SK-N-SH (cell line): ENCODE measurements at regions not wholly inside any gene's neighbourhood (a gene's known extent, or its start where the extent isn't known, plus 50 kb on each side); places are given as distances from the start of the nearest gene placed in this dataset.

Source experiments
- CTCF ChIA-PET: fragments of 300-600, 350-600 bp; formaldehyde crosslinking; extraction: SDS; loops from one replicate; lab custom pipeline; 2021; lab: Yijun Ruan, JAX
- POLR2A ChIA-PET: fragments of 350-600 bp; sonication (Branson Sonifier 250); formaldehyde crosslinking; extraction: SDS; loops from one replicate; lab custom pipeline; 2020; ENCODE audit warnings: antibody characterized with exemption, inconsistent platforms; lab: Yijun Ruan, JAX
- DNase-seq: peaks from one replicate; pipeline ENCODE4 v3.0.0; 2012
- H2AFZ ChIP-seq: fragments of 200-600 bp; sonication (generic); 2 replicates; pipeline ENCODE4 v1.8.1; 2016; ENCODE audit warnings: antibody characterized with exemption, mild to moderate bottlenecking, low read depth
- H3F3A ChIP-seq: fragments of 200-600 bp; sonication (generic); replicated peaks from 2 replicates; pipeline ENCODE3; 2016; ENCODE audit warnings: antibody characterized with exemption, mild to moderate bottlenecking; ENCODE audit not compliant: insufficient read depth
- H3K27ac ChIP-seq, 2 experiments: fragments of 200-500 bp in 1 of 2; fragments of 200-600 bp in 1 of 2; sonication (Bioruptor generic) in 1 of 2; sonication (generic), shearing (Covaris generic) in 1 of 2; 2 replicates each; pipeline versions ENCODE4 v1.5.1 to v1.6.1; 2014 to 2016; ENCODE audit warnings: low read depth in 2 of 2, inconsistent platforms in 1 of 2, low read length in 1 of 2, mild to moderate bottlenecking in 1 of 2, mixed read lengths in 1 of 2
- H3K27me3 ChIP-seq: fragments of 200-600 bp; sonication (generic), shearing (Covaris generic); 2 replicates; pipeline ENCODE4 v1.6.1; 2016; ENCODE audit warnings: mixed run types; ENCODE audit not compliant: insufficient read depth
- H3K36me3 ChIP-seq, 2 experiments: fragments of 200-500 bp in 1 of 2; fragments of 200-600 bp in 1 of 2; sonication (Bioruptor generic) in 1 of 2; sonication (generic) in 1 of 2; replicated peaks in 1 of 2; 2 replicates each; pipeline versions ENCODE3 to v1.5.1; 2014 to 2016; ENCODE audit warnings: low read length in 1 of 2, mild to moderate bottlenecking in 1 of 2; ENCODE audit not compliant: insufficient read depth in 2 of 2, control insufficient read depth in 1 of 2
- H3K4me1 ChIP-seq, 2 experiments: fragments of 200-500 bp in 1 of 2; fragments of 200-600 bp in 1 of 2; sonication (Bioruptor generic) in 1 of 2; sonication (generic), shearing (Covaris generic) in 1 of 2; 2 replicates each; pipeline versions ENCODE4 v1.5.1 to v1.6.1; 2014 to 2016; ENCODE audit warnings: low read depth in 1 of 2, low read length in 1 of 2, mixed run types in 1 of 2; ENCODE audit not compliant: insufficient read depth in 2 of 2, control insufficient read depth in 1 of 2
- H3K4me2 ChIP-seq: fragments of 200-600 bp; sonication (generic), shearing (Covaris generic); 2 replicates; pipeline ENCODE4 v1.6.1; 2017; ENCODE audit warnings: mixed run types
- H3K4me3 ChIP-seq, 2 experiments: fragments of 200-500 bp in 1 of 2; fragments of 200-600 bp in 1 of 2; sonication (Bioruptor generic) in 1 of 2; sonication (generic), shearing (Covaris generic) in 1 of 2; 2 replicates each; pipeline versions ENCODE4 v1.5.1 to v1.8.1; 2014 to 2016; ENCODE audit warnings: low read depth in 2 of 2, inconsistent platforms in 1 of 2, low read length in 1 of 2, mild to moderate bottlenecking in 1 of 2, mixed read lengths in 1 of 2, moderate library complexity in 1 of 2
- H3K79me2 ChIP-seq: fragments of 200-600 bp; sonication (generic); 2 replicates; pipeline ENCODE4 v1.8.1; 2017; ENCODE audit warnings: mild to moderate bottlenecking; ENCODE audit not compliant: insufficient read depth
- H3K9ac ChIP-seq: fragments of 200-600 bp; sonication (generic); 2 replicates; pipeline ENCODE4 v1.6.1; 2017; ENCODE audit warnings: mixed run types
- H3K9me2 ChIP-seq: fragments of 200-600 bp; sonication (generic); 2 replicates; pipeline ENCODE4 v1.6.1; 2017; ENCODE audit warnings: mixed run types
- H3K9me3 ChIP-seq: fragments of 200-600 bp; sonication (generic); 2 replicates; pipeline ENCODE4 v1.6.1; 2017; ENCODE audit warnings: mixed run types, mild to moderate bottlenecking, moderate library complexity
- H4K20me1 ChIP-seq: fragments of 200-600 bp; sonication (generic); 2 replicates; pipeline ENCODE4 v1.6.1; 2017; ENCODE audit warnings: mild to moderate bottlenecking, mixed run types; ENCODE audit not compliant: insufficient read depth
- CTCF ChIP-seq: fragments of 200-600 bp; sonication (generic); IDR thresholded peaks from 2 replicates; pipeline ENCODE4 v1.6.1; 2017; ENCODE audit warnings: antibody characterized with exemption, mild to moderate bottlenecking, moderate library complexity
- ELF1 ChIP-seq: IDR thresholded peaks from 2 replicates; pipeline ENCODE4 v1.4.0; 2012
- EP300 ChIP-seq, 2 experiments: IDR thresholded peaks; 2 replicates each; pipeline versions ENCODE4 v1.4.0 to v1.6.1; 2012; ENCODE audit warnings: borderline replicate concordance in 1 of 2, low read depth in 1 of 2, low read length in 1 of 2
- EZH2phosphoT487 ChIP-seq: fragments of 200-600 bp; sonication (generic); IDR thresholded peaks from 2 replicates; pipeline ENCODE4 v1.6.1; 2017; ENCODE audit warnings: low read depth, mixed run types, mild to moderate bottlenecking, antibody characterized with exemption, moderate library complexity, borderline replicate concordance
- GABPA ChIP-seq: IDR thresholded peaks from 2 replicates; pipeline ENCODE4 v1.4.0; 2012; ENCODE audit warnings: low read depth, mild to moderate bottlenecking
- GATA2 ChIP-seq: sonication (generic); formaldehyde crosslinking; IDR thresholded peaks from 2 replicates; pipeline ENCODE4 v1.5.0; 2020; ENCODE audit warnings: mild to moderate bottlenecking, missing genetic modification reagents
- IRF3 ChIP-seq: fragments of 150-350 bp; IDR thresholded peaks from 2 replicates; pipeline ENCODE4 v1.6.1; 2016; ENCODE audit warnings: mild to moderate bottlenecking, low read depth, low read length
- JUND ChIP-seq: IDR thresholded peaks from 2 replicates; pipeline ENCODE4 v1.4.0; 2012
- MAX ChIP-seq: IDR thresholded peaks from 2 replicates; pipeline ENCODE4 v1.4.0; 2012; ENCODE audit warnings: low read depth
- MEF2A ChIP-seq: IDR thresholded peaks from 2 replicates; pipeline ENCODE4 v1.4.0; 2012; ENCODE audit warnings: low read depth, borderline replicate concordance
- NFIC ChIP-seq: IDR thresholded peaks from 2 replicates; pipeline ENCODE4 v1.4.0; 2012; ENCODE audit warnings: borderline replicate concordance
- NRF1 ChIP-seq: IDR thresholded peaks from 2 replicates; pipeline ENCODE4 v1.6.1; 2012; ENCODE audit warnings: low read depth, mild to moderate bottlenecking, low read length
- RCOR1 ChIP-seq: fragments of 150-350 bp; IDR thresholded peaks from 2 replicates; pipeline ENCODE4 v1.6.1; 2017; ENCODE audit warnings: antibody characterized with exemption, low read length
- RFX5 ChIP-seq: IDR thresholded peaks from 2 replicates; pipeline ENCODE4 v1.6.1; 2012; ENCODE audit warnings: mild to moderate bottlenecking, improper control_type of control experiment, low read length
- RXRA ChIP-seq: IDR thresholded peaks from 2 replicates; pipeline ENCODE4 v1.4.0; 2012; ENCODE audit warnings: low read depth, mild to moderate bottlenecking, borderline replicate concordance
- SMC3 ChIP-seq: IDR thresholded peaks from 2 replicates; pipeline ENCODE4 v1.6.1; 2012; ENCODE audit warnings: low read depth, low read length, improper control_type of control experiment
- TAF1 ChIP-seq: IDR thresholded peaks from 2 replicates; pipeline ENCODE4 v1.6.1; 2012; ENCODE audit warnings: low read depth, mild to moderate bottlenecking, low read length, moderate library complexity, borderline replicate concordance
- TEAD4 ChIP-seq: IDR thresholded peaks from 2 replicates; pipeline ENCODE4 v1.4.0; 2012; ENCODE audit warnings: mild to moderate bottlenecking, borderline replicate concordance; ENCODE audit not compliant: insufficient read depth
- USF1 ChIP-seq: IDR thresholded peaks from 2 replicates; pipeline ENCODE4 v1.4.0; 2012; ENCODE audit warnings: low read depth, borderline replicate concordance
- WGBS: methylation state at CpG from one replicate; pipeline ENCODE4 v1.1.6; 2017; ENCODE audit warnings: low lambda C conversion rate; 5-methylcytosine and 5-hydroxymethylcytosine counted together

- POLR2A ChIA-PET = no interaction called here
- H3K79me2 ChIP-seq = no peaks in the 10 kb centered on the region
- DNase-seq = no peak
- H3K4me1 ChIP-seq = no peaks in the 10 kb centered on the region; a peak in 1 of 4 replicates
- H3K27ac ChIP-seq = no peak overlapping the region
- H2AFZ ChIP-seq = no peak overlapping the region
- no peaks in the 10 kb centered on the region for H3K27me3 ChIP-seq
- H3K4me3 ChIP-seq = no peak overlapping the region
- CTCF ChIA-PET = no interaction called here
- H3K9me2 ChIP-seq = no peaks in the 10 kb centered on the region
- TF ChIP-seq USF1 = no peak
- no peak for TF ChIP-seq CTCF
- TF ChIP-seq EZH2phosphoT487 = no peak
- TF ChIP-seq NRF1 = no peak
- no peak for TF ChIP-seq JUND
- no peak for TF ChIP-seq NFIC
- no peak for TF ChIP-seq ELF1
- TF ChIP-seq RCOR1 = no peak
- no peak for TF ChIP-seq IRF3
- no peak for TF ChIP-seq TAF1
- no peak for TF ChIP-seq RXRA
- no peak for TF ChIP-seq GATA2 (CRISPR knock-in tag)
- no peak for TF ChIP-seq GABPA
- no peak for TF ChIP-seq MAX
- TF ChIP-seq RFX5 = no peak
- H3K4me2 ChIP-seq = no peak overlapping the region
- H4K20me1 ChIP-seq = no peaks in the 10 kb centered on the region
- no peaks in the 10 kb centered on the region for H3K36me3 ChIP-seq
- H3K9me3 ChIP-seq = peaks cover 15% of the 10 kb centered on the region
- H3K9ac ChIP-seq = no peak overlapping the region
- H3F3A ChIP-seq = no peaks in the 10 kb centered on the region
Observed at GRCh38 chr3:53412953-53413352, 65.6 kb upstream of the DCP1A start.

- ChIA-PET CTCF (no interaction called here), POLR2A (no interaction called here)
- Histone ChIP-seq H4K20me1 (no peaks in the 10 kb centered on the region), H3K9me3 (peaks cover 15% of the 10 kb centered on the region), H3K79me2 (no peaks in the 10 kb centered on the region), H3K4me2 (no peak overlapping the region), H3K9me2 (no peaks in the 10 kb centered on the region), H3F3A (no peaks in the 10 kb centered on the region), H3K27me3 (no peaks in the 10 kb centered on the region), H2AFZ (no peak overlapping the region), H3K4me3 (no peak overlapping the region), H3K27ac (no peak overlapping the region), H3K9ac (no peak overlapping the region), H3K4me1 (no peaks in the 10 kb centered on the region; a peak in 1 of 4 replicates), H3K36me3 (no peaks in the 10 kb centered on the region)
- WGBS = 37% methylated on average over 2 of the region's 2 CpGs
- TF ChIP-seq SMC3 (no peak), TEAD4 (no peak), CTCF (no peak), NRF1 (no peak), JUND (no peak), EP300 (IDR thresholded peaks at IDR 0.05; ENCODE audit: borderline replicate concordance in 1 of 2, low read depth in 1 of 2, low read length in 1 of 2) (no peak), IRF3 (no peak), MEF2A (no peak), RCOR1 (no peak)
- no peak for DNase-seq
Observed at GRCh38 chr3:53416530-53416929, 69.2 kb upstream of the DCP1A start.
